ENCODE measurements at regions not wholly inside any gene's neighbourhood (a gene's known extent, or its start where the extent isn't known, plus 50 kb on each side); places are given as distances from the start of the nearest gene placed in this dataset.
"Not testable (repeated sequence)": the region's sequence is repeated elsewhere in the genome, so short reads cannot be mapped to it uniquely, and the experiment has no call there.

- DNase-seq: no peak
Observed at GRCh38 chr3:189375532-189375931, 203.8 kb downstream of the TPRG1 start.

- DNase-seq: no peak
Observed at GRCh38 chr3:189383630-189384029, 211.9 kb downstream of the TPRG1 start.

- DNase-seq: not testable (repeated sequence)
Observed at GRCh38 chr3:189385880-189386279, 214.1 kb downstream of the TPRG1 start.

GRCh38 chr3:189386739-189387138 lies 215.0 kb downstream of the TPRG1 start:
- DNase-seq: no peak

- no peak for DNase-seq
Observed at GRCh38 chr3:189389346-189389745, 217.6 kb downstream of the TPRG1 start.

GRCh38 chr3:189393598-189393997 lies 221.8 kb downstream of the TPRG1 start:
- DNase-seq: no peak

GRCh38 chr3:189394599-189395121 lies 222.9 kb downstream of the TPRG1 start:
- no peak for DNase-seq

- DNase-seq: no peak
Observed at GRCh38 chr3:189395825-189396224, 224.1 kb downstream of the TPRG1 start.

- DNase-seq: no peak
Observed at GRCh38 chr3:189398656-189399055, 226.9 kb downstream of the TPRG1 start.

- no peak for DNase-seq
Observed at GRCh38 chr3:189401196-189401595, 229.4 kb downstream of the TPRG1 start.

- DNase-seq: no peak
Observed at GRCh38 chr3:189403194-189403593, 228.0 kb upstream of the TP63 start.

GRCh38 chr3:189404024-189404423 lies 227.2 kb upstream of the TP63 start:
- DNase-seq: no peak

GRCh38 chr3:189404797-189405484 lies 226.2 kb upstream of the TP63 start:
- no peak for DNase-seq

- DNase-seq: no peak
Observed at GRCh38 chr3:189406148-189406547, 225.0 kb upstream of the TP63 start.

GRCh38 chr3:189410522-189410921 lies 220.7 kb upstream of the TP63 start:
- DNase-seq: no peak

GRCh38 chr3:189419038-189419437 lies 212.2 kb upstream of the TP63 start:
- DNase-seq: no peak

- DNase-seq: no peak
Observed at GRCh38 chr3:189419683-189420082, 211.5 kb upstream of the TP63 start.

GRCh38 chr3:189424922-189425321 lies 206.3 kb upstream of the TP63 start:
- no peak for DNase-seq

GRCh38 chr3:189429019-189429418 lies 202.2 kb upstream of the TP63 start:
- DNase-seq: no peak

GRCh38 chr3:189430166-189430565 lies 201.0 kb upstream of the TP63 start:
- no peak for DNase-seq

GRCh38 chr3:189442257-189442656 lies 188.9 kb upstream of the TP63 start:
- DNase-seq: not testable (repeated sequence)

GRCh38 chr3:189446959-189447560 lies 184.1 kb upstream of the TP63 start:
- DNase-seq: no peak

GRCh38 chr3:189449084-189449483 lies 182.1 kb upstream of the TP63 start:
- DNase-seq: no peak

GRCh38 chr3:189455009-189455408 lies 176.2 kb upstream of the TP63 start:
- no peak for DNase-seq

All from hematopoietic multipotent progenitor cell treated with erythropoietin and hydrocortisone succinate and interleukin-3 and kit ligand, for 8 days (in vitro differentiated cells).